ENCODE measurements at regions not wholly inside any gene's neighbourhood (a gene's known extent, or its start where the extent isn't known, plus 50 kb on each side); places are given as distances from the start of the nearest gene placed in this dataset.

DNA sequence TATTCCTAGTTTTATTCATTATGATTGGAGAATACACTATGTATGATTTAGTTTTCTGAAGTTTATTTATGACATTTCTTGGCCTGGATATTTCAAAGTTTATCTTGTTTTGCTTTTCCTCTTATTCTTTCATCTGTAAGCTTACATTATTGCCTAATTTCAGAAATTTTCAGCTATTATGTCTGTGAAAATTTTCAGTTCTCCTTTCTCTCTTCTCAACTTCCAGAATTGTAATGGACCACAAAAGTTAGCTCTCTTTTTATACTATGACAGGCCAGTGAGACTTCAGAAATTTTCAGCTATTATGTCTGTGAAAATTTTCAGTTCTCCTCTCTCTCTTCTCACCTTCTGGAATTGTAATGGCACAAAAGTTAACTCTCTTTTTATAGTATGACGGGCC is 97.2 kb upstream of the SCN7A start:
- Histone ChIP-seq H3K36me3 (no peaks in the 10 kb centered on the region), H3K27ac (no peak overlapping the region), H3K27me3 (ENCODE audit: low read depth) (no peaks in the 10 kb centered on the region), H3K4me1 (no peaks in the 10 kb centered on the region), H3K9me3 (no peaks in the 10 kb centered on the region), H3K4me3 (no peak overlapping the region)
- no peak for ATAC-seq
- DNase-seq = no peak
- intact Hi-C loops (cut with DNase I) = no loop called here
- TF ChIP-seq, protein P1, sequence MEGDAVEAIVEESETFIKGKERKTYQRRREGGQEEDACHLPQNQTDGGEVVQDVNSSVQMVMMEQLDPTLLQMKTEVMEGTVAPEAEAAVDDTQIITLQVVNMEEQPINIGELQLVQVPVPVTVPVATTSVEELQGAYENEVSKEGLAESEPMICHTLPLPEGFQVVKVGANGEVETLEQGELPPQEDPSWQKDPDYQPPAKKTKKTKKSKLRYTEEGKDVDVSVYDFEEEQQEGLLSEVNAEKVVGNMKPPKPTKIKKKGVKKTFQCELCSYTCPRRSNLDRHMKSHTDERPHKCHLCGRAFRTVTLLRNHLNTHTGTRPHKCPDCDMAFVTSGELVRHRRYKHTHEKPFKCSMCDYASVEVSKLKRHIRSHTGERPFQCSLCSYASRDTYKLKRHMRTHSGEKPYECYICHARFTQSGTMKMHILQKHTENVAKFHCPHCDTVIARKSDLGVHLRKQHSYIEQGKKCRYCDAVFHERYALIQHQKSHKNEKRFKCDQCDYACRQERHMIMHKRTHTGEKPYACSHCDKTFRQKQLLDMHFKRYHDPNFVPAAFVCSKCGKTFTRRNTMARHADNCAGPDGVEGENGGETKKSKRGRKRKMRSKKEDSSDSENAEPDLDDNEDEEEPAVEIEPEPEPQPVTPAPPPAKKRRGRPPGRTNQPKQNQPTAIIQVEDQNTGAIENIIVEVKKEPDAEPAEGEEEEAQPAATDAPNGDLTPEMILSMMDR (IDR thresholded peaks at IDR 0.05) = no peak

DNA sequence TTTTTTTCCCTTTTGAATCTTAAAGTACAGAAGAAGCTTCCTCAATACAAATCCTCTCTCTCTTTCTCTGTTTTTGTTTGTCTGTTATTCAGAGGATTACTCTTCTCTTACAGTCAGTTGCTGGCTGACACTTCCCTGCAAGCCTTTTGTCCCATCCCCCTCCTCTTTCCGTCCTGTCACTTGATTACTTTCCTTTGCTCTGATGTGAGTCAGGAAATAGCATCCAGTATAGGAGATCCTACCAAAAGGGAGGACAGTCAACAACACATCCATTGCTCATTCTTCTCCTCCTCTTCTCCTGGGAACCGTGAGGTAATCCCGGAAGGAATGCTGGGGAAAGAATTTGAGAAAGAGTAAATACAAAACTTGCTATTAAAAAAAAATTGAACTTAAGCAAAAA is 79.3 kb upstream of the SCN7A start:
- no peaks in the 10 kb centered on the region for H3K9me3 ChIP-seq
- TF ChIP-seq, protein P1 (IDR thresholded peaks at IDR 0.05) = no peak
- intact Hi-C loops (cut with DNase I) = no loop called here
- no peaks in the 10 kb centered on the region for H3K36me3 ChIP-seq
- ATAC-seq (no peak), DNase-seq (no peak)
- H3K4me3 ChIP-seq = no peak overlapping the region
- H3K4me1 ChIP-seq = no peaks in the 10 kb centered on the region
- H3K27me3 ChIP-seq (ENCODE audit: low read depth) = no peaks in the 10 kb centered on the region
- H3K27ac ChIP-seq = no peak overlapping the region

DNA sequence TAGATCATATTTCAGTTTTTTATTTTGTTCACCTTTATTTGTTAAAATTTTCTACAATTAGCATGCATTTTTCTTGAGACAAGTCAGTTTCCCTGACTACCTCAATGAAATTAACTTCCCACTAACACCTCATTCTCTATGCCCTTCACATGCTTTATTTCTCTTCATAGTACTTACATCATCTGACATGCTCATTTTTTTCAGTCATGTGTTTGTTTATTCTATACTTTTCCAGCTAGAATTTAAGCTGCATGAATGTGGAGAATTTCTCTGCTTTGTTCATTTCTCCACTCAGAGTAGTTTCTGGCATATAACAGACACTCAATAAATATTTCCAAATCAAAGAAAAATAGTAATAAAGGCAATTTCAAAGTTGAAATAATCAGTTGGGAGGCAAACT is 78.9 kb upstream of the SCN7A start:
- no peaks in the 10 kb centered on the region for H3K27me3 ChIP-seq (ENCODE audit: low read depth)
- no peaks in the 10 kb centered on the region for H3K36me3 ChIP-seq
- DNase-seq (no peak), ATAC-seq (no peak)
- no peaks in the 10 kb centered on the region for H3K4me1 ChIP-seq
- no peaks in the 10 kb centered on the region for H3K9me3 ChIP-seq
- H3K27ac ChIP-seq = no peak overlapping the region
- H3K4me3 ChIP-seq = no peak overlapping the region
- TF ChIP-seq, protein P1 (IDR thresholded peaks at IDR 0.05) = no peak
- intact Hi-C loops (cut with DNase I) = no loop called here

DNA sequence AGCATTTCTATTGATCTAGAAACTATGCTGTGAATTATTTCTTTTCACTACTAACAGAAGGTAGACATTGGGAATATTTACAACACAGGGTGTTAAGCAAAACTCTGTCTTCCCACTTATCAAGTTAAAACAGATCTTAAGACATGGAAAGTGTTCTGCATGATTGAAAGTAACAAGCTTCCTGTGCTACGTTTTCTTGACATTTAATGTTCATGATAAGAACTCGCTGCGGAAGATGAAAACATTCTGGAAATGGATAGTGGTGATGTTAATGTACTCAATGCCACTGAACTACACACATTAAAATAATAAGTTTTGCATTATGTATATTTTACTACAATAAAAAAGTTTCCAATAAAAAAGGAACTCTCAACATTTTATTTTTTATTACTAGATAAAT is 74.4 kb upstream of the SCN7A start:
- Histone ChIP-seq H3K9me3 (no peaks in the 10 kb centered on the region), H3K27me3 (ENCODE audit: low read depth) (no peaks in the 10 kb centered on the region), H3K27ac (no peak overlapping the region), H3K36me3 (no peaks in the 10 kb centered on the region), H3K4me3 (no peak overlapping the region), H3K4me1 (no peaks in the 10 kb centered on the region)
- TF ChIP-seq, protein P1 (IDR thresholded peaks at IDR 0.05) = no peak
- intact Hi-C loops (cut with DNase I) = no loop called here
- ATAC-seq (no peak), DNase-seq (no peak)

DNA sequence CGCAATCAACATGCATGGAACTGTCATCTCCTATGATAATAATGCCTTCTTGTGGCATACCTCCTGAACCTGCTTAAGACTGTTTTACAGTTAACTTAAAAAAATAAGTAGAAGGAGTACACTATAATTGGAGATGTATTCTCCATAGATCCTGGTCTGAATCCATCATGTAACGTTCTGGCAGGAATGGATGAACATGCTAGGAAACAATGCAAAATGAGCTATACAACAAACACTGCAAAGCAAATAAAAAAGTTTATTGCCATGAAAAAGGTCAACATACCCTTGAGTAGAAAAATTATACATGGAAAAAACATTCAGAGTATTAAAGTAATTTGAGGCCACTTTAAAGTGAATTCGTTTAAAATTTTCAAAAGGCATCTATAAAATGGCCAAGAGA is 71.5 kb upstream of the SCN7A start:
- TF ChIP-seq, protein P1 (IDR thresholded peaks at IDR 0.05) = no peak
- DNase-seq = no peak
- intact Hi-C loops (cut with DNase I) = no loop called here
- no peak overlapping the region for H3K27ac ChIP-seq
- no peaks in the 10 kb centered on the region for H3K36me3 ChIP-seq
- no peak overlapping the region for H3K4me3 ChIP-seq
- no peaks in the 10 kb centered on the region for H3K4me1 ChIP-seq
- no peaks in the 10 kb centered on the region for H3K9me3 ChIP-seq
- H3K27me3 ChIP-seq (ENCODE audit: low read depth) = no peaks in the 10 kb centered on the region
- no peak for ATAC-seq

DNA sequence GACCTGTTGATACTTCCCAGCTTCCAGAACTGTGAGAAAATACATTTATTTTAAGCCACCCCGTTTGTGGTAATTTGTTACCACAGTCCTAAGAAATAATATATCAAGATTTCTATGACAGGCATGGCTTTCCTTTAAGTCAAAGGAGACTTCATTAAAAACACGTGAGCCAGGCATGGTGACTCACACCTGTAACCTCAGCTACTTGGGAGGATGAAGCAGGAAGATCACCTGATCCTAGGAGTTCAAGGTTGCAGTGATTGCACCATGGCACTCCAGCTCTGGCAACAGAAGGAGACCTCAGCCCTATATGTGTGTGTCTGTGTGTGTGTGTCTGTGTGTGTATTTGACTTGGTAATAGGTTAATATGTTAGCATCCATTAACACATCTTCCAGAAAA is 69.8 kb upstream of the SCN7A start:
- no peak for DNase-seq
- Histone ChIP-seq H3K4me3 (no peak overlapping the region), H3K27me3 (ENCODE audit: low read depth) (no peaks in the 10 kb centered on the region), H3K9me3 (no peaks in the 10 kb centered on the region), H3K4me1 (no peaks in the 10 kb centered on the region), H3K27ac (no peak overlapping the region), H3K36me3 (no peaks in the 10 kb centered on the region)
- intact Hi-C loops (cut with DNase I) = no loop called here
- no peak for ATAC-seq
- TF ChIP-seq, protein P1 (IDR thresholded peaks at IDR 0.05) = no peak

Data from lower lobe of right lung (tissue), 2 donors.